CD4-positive, alpha-beta T cell treated with Interleukin-2 at 100 ng/mL for 4 hours (primary cell): ENCODE measurements at regions not wholly inside any gene's neighbourhood (a gene's known extent, or its start where the extent isn't known, plus 50 kb on each side); places are given as distances from the start of the nearest gene placed in this dataset.

Experiments used
- DNase-seq: peaks from one replicate; pipeline ENCODE4 v3.0.0-alpha.2; 2020; ENCODE audit warnings: low spot score

DNA sequence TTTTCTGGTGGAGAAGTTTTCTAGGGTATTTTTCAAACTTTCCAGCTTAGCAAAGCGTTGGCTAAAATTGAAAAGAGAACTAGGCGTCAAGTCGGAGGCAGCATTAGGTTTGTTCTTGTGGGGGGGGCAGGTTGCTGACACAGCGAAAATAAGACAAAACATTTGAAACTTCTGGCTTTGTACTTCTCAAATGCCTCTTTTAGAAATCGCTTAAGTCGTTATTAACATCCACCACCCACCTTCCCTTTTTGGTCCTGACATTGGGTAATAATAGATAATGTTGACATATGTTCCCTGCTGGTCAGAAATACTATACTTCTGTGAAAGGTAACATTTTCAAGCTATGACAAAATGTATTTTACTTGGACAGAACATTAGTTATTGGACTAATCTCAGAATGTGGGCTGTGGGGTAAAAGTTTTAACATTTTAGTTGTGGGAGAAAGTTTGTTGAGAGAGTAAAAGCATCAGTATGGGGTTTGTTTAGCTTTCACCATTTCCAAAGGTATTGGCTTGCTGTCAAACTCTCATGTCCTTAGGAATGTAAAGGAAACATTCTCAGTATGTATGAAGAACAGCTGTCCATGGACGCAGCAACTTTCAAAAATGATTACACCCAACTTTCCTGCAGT, 88.1 kb upstream of the ZEB2 start:
- no peak for DNase-seq

DNA sequence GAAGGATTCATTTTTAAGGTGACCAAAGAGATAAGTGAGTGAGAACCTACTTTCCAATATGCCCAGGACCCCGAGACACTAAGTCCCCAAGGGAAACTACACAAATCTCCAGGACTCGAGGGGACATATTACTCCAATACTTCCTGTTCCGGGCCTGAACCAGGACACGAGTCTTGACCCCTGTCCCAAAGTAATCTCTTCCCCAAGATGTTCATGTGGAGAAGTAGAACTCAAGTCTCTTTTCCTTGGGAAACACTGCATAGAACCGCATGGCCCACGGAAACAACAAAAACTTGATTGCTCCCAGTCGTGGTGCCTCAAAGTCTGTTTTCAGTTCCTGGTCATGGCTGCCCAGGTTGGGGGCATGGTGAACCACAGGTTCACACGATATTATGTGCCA, 87.2 kb upstream of the ZEB2 start:
- no peak for DNase-seq

DNA sequence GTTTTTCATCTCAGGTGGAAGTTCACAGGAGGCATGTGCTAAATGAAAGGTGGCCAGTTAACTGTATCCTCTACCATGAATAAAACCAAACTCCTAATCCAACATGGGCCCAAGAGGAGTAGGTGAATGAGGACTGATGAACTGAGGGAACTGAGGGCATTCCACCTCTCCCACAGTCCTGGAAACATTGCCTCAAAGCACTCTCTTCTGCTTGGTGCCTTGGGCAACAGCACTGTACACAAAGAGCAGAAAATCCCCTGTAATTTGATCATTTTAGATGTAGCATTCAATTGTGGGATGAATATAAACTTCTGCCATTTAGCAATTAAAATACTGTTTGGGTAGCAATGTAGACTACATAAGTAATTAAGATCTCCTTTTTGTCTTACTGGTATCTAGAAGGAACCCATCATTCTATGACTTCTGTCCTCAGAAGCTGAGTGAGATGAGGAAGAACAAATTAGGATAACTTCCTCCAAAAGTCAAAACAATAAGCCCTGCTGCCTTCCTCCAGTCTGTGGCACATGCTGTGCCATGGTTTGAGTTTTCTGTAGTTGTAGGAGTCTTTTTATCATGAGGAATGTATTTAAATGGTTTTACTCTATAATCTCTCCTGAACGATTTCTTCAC, 86.7 kb upstream of the ZEB2 start:
- no peak for DNase-seq

DNA sequence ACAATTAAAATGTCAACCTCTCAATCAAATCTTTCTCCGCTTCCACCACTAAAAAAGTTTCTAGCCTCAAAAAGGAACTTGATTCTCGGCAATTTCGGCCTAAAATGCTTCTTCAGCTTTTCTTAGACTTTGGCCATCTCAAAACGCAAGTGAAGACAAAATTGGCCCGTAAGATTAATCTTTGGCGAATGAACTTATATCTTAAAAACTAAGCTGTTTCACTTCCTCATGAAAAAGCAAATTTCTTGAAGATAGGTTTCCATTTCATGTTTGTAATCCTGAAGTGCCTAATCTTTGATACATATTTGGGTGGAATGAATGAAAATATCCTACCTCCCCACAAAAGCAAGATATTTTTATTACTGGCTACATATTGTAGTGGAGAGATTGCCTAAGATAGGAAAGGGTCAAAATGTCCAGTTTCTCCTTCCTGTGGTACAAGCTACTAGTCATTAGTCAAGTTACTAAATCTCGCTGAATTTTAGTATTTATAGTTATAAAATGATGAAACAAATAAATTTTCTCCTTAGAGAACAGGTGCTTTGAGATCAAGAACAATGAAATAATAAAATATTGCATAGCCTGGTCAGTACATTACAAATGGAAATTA, 85.4 kb upstream of the ZEB2 start:
- no peak for DNase-seq

DNA sequence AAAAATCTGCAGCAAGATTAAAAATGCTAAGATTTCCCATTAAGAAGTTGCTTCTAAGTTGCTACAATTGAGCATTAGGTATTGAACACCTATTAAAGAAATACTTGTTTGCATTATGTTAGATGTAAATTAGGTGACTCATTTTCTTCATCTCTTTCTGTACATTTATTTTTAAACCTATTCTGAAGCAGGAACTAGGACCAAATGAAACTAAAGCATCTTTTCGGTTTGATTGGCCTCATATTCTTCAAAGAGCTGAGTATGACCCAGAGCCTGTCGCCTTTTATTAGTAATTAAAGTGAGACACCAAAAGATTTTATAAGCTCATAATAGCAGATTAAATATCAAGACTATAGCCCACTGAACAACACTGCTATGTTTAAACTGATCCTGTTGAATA, 83.4 kb upstream of the ZEB2 start:
- DNase-seq, result no peak

DNA sequence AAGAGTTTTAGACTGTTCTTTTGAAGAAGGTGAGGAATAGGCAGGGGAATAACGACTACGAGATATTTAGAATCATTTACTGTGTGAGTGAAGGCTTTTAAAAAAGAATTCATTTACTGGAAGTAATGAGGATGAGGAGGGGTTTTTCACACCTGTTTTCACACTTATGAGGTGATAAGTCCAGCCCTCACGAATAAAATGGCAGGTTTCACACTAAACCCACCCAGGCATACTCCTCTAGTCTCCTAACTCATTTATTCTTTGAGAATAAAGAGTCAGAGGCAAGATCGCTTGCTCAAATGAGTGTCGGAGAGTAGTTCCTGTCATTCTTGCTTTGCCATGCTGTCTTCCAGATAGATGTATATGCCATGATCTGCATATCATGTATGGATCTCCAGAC, 79.0 kb upstream of the ZEB2 start:
- DNase-seq, result peak; percentile 23

DNA sequence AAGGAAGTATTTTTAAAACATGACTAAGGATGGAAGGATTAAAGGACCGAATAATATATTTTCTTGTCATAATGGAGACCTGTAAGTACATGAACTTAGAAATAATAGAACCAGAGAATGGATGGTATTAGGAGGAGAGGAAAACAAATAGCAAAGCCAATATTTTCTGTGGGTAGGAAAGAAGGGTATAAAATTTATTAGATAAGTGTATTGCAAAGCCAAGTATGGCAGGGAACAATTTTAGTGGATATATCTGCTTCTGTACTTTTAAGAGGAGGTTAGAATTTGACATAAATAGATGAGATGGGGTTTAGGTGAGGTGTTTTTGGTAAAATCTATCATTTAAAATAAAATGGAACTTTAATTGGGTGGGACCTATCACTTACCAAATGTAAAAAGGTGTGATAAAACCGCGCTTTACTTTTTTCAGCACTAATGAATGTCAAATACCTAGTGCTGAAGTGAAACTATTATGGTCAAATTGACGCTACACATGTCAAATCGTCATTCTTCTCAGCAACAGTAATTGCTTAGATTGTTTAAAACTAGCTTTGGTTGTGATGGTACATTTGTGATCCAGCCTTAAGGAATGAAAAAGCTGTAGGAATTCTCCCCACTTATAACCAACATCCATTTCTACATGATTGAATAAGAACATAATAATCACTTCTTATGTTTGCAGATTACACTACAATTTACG, 78.1 kb upstream of the ZEB2 start:
- DNase-seq, result peak; percentile 18

DNA sequence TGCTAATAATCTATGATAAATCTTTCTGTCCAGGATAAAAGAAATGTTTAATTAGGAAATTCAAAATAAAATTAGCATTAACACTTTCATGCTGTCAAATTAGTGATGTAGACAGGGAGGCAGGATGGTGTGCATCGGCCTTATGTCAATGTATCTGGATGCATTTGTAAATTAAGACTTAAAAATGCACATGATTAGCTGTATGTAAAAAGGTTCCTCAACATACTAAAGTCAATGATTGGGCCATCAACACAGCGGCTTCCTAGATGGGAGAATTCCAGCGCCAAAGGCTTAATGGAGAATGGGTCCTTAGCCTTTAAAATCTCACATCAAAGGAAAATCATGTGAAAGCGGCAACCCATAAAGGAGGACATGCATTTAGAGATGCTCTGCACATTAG, 77.5 kb upstream of the ZEB2 start:
- no peak for DNase-seq

DNA sequence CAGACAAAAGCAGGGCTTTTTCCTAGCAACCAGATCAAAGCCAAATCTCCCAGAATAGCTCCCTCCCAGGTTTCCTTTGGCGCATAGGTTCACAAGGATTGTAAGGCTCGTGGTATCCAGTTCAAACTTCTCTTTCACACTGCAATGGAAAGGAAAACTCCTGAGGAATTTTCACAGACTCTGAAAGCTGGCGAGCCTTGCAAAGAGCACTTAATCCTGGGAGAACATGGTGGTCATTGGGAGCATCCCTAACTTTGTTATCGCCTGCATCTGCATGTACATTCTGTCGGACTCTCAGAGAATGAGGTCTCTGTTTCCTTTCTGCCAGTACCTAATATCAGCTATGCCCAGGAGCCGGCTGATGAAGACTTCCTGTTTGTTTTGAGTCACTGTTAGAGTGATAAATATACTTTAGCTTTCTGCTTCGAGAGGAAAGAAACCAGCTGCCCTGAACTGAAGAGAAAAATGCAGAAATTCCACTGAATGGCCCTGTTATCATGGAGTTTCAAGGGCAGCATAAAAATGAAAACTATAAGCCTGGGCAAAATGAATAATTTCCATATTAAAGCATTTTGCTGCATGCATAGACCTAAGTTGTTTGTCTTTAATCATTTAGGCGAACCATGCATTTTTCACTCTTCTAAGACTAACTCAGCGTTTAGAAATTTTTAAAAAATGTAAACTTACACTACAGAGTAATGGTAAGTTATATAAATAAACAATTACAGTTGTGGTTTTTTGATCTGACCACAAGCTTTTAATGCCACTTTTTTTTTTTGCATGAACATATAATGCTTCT, 76.4 kb upstream of the ZEB2 start:
- DNase-seq, result peak; percentile 30

DNA sequence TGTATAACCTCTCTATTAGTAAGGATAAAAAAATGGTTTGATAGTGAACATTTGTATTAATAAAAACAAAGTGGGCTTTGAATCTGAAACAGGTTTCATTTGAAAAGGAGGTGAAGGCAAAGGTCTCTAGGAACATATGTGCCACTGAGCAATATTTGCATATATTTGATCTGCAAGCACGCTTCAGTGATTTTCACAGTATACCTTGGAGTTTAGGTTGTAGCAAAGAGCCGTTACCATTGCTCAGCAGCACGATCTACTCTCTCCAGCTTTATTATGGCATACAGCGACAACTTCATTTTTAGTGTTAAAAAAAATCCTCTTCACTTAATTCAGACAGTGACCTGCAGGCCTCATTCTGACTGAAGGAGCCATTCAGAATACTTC, 75.8 kb upstream of the ZEB2 start:
- DNase-seq, result no peak

DNA sequence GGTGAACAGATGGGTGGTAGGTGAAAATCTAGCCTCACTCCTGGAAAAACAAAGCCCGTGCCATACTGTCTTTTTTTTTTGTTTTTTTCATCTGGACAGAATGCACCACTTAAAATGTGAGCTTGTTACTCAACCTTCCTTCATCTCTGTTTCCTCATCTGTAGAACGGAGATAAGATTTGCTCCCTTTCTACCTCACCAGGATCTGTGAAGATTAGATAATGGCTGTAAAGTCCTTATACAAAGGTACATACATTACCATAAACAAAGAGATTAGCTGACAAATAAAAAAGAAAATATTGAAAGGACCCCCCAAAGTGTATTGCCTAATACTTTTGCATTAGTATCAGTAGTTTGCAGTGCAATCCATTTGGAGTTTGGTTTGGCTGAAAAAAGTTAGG, 75.4 kb upstream of the ZEB2 start:
- DNase-seq, result no peak

DNA sequence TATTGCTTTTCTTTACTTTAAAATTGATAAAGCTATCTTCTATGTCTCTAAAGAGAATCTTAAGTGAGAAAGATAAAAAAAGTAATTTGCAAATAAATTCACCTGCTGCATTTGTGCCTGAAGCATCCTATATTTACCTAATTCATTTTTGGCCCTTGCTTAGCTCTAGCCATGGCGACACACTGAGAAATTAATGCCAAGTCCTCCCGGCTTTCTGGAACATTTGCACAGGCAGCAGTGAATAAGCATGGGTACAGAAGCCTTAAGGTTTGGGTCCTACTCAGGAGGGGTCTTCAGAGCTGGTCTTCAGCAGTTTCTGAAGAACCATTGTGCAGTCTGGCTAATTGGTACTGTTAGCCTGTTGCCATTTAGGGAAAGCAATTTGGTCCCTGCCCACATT, 73.9 kb upstream of the ZEB2 start:
- no peak for DNase-seq

DNA sequence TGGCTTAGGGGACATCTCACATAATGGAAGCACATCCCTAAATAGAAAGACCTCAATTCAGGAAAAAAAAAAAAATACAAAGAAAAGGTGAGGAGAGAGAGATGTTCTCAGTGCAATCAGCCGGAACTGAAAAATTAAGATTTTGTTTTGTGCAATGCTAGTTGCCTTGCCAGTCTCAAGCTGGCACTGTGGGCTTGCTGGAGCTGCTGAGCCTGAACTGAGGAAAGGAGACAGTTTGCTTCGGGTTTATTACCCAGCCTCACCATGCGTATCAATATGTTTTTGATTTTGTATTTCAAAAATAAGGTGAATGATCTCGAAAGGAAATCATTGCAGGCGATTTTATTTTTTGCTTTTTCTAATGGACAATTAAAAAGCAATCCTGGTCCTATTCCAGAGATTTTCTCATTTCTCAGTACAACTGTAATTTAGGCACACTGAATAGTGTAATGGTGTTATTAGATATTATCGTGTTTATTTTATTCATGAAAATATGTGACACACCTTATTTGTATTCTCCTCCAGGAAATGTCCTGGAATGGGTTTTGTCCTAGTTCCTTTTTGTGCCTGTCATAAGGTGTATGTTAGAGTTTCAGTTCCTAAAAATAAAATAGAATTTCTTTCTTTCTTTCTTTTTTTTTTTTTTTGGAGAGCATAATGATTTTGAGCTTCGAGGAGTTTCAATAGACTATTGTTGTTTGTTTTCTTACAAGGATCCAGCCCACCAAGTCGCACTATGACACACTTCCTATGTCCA, 72.8 kb upstream of the ZEB2 start:
- no peak for DNase-seq

DNA sequence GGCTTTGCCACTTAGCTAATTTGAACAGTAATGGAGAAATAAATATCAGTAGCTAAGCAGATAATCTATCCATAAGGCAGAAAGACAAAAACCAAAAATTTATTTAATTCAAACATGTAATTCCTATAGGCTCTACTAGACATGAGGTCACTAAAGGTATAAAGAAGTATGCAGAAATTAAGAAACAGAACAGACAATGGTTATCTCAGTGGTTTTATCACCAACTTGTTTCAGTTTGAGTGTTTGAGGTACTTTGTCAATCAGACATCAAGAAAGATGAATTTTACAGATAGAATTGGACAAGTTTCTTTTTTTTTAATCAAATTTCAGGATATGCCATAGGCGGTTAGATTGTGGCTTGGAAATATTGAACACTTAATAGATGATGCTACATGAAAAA, 67.4 kb upstream of the ZEB2 start:
- DNase-seq, result no peak

DNA sequence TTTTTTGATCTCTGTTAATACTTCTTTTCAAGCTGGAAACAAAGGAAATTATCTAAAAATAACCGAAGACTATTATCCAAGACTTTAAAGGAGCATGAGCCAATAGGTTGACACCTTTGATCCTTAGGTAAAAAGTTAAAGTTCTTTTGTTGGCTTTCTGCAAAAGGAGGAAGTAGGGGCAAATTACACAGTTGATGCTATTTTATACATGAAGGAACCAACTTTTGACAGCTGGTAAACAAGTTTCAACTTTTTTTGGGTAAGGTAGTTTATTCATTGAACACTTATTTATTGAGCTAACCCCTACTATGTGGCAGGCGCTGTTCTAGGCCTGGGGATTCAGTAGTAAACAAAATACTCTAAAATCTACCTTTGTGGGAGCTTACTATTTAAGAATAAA, 66.6 kb upstream of the ZEB2 start:
- no peak for DNase-seq

DNA sequence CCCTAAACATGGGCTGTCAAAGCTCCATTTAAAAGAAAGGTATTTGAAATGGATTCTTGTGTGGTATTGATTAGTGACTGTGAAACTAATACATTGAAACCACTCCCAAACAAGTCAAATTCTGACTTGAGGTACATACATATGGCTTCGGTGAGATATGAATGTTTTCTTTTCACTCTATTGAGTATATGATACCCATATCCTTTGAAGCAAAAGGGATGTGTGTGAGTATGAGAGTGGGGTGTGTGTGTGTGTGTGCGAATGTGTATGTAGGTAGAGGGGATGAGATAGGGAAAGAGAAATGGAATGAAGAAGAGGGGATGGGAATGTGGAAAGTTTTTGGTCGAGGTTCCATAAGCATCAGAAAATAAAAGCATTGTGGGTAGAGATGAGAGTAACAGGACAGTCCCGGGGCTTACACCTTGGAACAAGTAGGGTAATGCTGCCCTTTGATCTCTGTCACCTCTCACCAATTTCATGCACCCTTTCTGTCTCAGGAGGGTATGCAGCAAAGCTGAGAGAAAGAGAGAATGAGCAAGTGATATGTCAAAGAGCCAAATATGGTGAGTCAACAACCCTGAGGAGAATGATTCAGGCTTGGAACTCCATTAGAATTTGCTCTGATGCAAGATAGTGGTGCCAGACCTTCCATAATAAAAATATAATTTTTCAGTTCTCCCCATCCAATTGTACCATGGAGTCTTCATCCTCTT, 64.0 kb upstream of the ZEB2 start:
- no peak for DNase-seq

DNA sequence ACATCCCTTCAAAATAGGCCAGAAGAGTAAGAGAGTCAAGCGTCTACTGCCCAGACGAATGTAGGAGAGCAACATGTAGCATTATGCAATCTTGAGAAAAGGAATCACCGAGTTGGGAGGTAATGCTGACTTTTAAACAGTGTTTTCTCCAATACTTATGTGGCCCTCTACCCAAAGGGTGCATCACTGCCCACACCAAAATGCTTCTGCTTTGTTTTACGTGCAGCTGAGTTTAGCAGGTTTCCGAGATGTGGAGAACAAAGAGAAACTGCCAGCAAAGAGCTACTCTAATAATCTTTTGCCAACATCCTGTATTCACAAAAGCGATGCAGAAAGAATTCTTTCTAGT, 63.4 kb upstream of the ZEB2 start:
- DNase-seq, result no peak

DNA sequence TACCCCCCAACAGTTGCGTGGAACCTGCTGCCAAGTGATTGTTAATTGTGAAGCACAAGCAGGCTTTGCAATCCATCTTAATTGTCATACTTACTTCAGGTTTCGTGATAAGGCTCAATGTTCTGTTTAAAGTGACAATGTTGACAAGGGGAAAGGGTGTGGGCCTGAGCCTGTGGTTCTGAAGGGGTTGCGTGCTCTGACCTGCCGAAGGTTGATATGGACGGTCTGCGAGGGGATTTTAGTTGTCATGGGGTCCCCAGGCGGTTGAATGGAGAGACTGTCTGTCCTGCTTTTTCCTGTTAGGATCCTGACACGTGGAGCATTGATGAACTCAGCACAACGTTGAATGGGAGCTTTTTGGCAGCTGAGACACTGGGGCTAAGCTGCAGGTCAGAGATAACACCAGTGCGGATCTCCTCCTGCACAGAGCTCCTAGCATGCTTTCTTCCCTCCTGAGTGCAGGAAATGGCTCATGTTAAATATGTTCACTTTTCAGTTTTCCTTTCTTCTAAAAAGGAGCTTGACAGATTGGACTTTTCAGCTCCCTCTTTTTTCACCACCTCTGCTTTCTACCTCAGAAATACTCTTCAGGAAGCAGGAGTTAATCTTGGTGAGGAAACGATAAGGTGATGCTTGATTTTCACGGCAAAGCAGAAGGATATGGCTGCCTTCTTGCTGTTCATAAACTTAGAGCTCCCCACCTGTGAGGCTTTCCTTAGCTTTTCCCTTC, 62.9 kb upstream of the ZEB2 start:
- DNase-seq, result no peak

DNA sequence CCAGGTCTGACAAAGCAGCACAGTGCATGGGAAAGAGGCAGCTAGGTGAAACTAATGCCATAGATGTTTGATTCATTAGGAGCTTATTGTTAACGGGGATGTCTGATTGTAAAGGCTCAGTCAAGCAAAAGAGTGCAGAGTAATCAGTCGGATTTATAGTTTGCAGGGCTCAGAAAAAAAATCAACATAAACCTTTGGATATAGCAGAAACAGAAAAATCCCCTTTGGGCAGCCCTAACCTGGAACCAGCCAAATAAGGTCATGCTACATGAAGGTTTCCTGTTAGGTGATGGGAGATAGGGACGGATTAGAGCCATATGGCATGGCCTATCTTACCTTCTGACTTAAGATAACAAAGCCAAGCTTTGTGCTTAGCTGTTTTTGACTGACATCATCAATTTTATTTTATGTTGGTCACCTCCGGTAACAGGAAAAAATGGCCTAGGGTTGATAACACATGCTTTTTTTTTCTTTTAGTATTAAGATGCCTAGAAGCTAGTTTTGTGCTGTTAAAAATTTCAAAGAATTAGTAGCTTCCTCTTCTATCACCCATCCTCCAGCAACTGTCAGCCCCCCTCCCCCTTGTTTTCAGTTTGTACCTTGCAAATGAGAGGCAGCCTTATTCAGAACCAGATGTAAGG, 60.7 kb upstream of the ZEB2 start:
- no peak for DNase-seq

DNA sequence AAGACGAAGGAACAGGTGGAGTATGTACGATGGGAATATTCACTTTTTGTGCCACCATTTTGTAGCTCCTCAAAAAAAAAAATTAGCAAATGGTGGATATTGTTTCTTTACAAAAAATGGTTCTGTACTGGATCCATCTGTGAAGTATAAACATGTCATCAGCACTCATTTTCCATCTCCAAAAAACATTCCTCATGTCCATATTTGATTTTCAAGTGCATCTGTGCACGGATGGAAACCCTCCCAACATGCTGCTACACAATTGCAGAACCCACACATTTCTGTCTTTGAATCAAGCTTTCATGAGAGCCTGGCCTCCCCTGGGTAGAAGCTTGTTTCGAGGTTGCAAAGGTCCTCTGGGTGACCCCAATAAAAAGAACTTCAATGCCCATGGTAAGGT, 59.6 kb upstream of the ZEB2 start:
- no peak for DNase-seq
